ENCODE measurements at regions not wholly inside any gene's neighbourhood (a gene's known extent, or its start where the extent isn't known, plus 50 kb on each side); places are given as distances from the start of the nearest gene placed in this dataset.

DNA sequence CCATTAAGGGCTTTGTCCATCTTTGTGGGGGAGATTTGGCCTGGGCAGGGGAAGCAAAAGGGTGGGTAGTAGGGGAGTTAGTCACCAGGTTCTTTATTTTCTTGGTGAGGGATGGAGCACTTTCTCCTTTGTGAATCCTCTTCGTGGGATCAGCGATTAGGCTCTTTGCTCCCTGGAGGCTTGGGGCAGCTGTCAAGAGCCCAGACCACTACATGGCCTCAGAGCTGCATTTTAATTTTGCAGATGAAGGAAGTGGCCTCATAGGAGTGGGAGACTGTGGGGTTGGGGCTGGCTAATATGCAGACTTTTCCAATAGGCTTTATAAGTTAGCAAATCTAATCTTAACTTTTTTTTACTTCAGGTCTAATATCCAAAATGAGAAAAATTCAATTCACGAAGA, 168.1 kb upstream of the DEFB112 start:
- no peak for DNase-seq (ENCODE audit: low read depth)

GRCh38 chr6:50236164-50236563, 186.4 kb upstream of the DEFB112 start:
- DNase-seq (ENCODE audit: low read depth), result no peak

DNA sequence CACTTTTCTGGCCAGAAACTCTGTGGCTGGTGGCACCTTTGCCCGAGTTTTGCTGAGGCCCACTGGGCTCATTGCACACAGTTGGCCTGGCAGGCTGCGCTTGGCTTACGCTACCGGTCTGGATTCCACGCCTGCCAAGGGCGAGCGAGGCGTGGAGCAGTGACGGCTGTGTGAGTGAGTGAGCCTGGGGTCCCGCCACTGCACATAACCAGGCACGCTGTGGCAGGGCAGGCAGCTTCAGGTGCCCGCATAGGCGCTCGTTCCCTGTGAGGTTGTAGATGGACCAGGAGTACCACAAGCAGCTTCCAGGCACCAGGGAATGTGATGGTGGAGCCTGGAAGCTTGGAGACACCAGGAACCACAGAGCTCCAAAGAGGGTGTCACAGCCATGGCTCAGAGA, 190.1 kb upstream of the DEFB112 start:
- no peak for DNase-seq (ENCODE audit: low read depth)

GRCh38 chr6:50240986-50241385, 191.3 kb upstream of the DEFB112 start:
- no peak for DNase-seq (ENCODE audit: low read depth)

- no peak for DNase-seq (ENCODE audit: low read depth)
These were observed 199.8 kb upstream of the DEFB112 start for GRCh38 chr6:50249493-50249892.

- DNase-seq (ENCODE audit: low read depth), result no peak
These were observed 207.6 kb upstream of the DEFB112 start for GRCh38 chr6:50257322-50257721.

- no peak for DNase-seq (ENCODE audit: low read depth)
These were observed 210.2 kb upstream of the DEFB112 start for GRCh38 chr6:50259903-50260302.

GRCh38 chr6:50264995-50265571, 215.4 kb upstream of the DEFB112 start:
- no peak for DNase-seq (ENCODE audit: low read depth)

- DNase-seq (ENCODE audit: low read depth), result no peak
These were observed 220.7 kb upstream of the DEFB112 start for GRCh38 chr6:50270415-50270814.

DNA sequence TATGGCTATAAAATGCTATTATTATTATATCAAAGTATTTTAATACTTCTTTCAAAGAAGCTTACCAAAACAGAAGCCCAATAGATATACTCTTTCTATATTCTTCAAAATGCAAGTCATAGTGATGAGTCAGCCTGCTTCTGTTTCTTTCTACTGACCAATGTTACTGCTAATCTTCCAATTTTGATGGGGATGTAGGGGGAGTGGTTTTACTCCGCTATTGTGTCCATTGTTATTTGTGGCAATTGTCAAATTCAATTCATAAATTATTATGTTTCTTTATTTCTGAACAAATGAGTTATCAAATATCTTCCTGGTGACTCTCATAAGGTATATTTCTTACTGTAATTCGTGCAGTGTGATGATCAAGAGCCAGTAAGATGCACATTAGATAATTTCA, 221.5 kb upstream of the DEFB112 start:
- no peak for DNase-seq (ENCODE audit: low read depth)

DNA sequence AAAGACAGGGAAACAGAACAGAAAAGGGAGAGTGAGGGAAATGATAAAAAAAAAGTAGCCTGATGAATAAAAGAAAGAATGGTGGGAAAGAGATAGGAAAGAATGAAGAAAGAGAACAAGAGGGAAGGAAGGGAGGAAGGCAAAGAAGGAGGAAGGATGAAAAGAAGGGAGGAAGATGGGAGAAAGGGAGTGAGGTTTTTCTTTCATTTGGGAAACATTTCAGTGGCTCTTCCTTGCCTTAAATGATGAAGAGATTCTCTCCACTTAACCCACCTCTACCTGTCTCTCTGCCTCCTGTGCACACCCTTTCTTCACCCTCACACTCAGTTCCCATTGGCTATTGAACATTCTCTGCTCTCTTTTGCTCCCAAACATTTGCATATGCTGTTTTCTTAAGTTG, 222.1 kb upstream of the DEFB112 start:
- no peak for DNase-seq (ENCODE audit: low read depth)

GRCh38 chr6:50272611-50273010, 222.9 kb upstream of the DEFB112 start:
- DNase-seq (ENCODE audit: low read depth), result no peak

GRCh38 chr6:50276771-50277261, 227.1 kb upstream of the DEFB112 start:
- no peak for DNase-seq (ENCODE audit: low read depth)

DNA sequence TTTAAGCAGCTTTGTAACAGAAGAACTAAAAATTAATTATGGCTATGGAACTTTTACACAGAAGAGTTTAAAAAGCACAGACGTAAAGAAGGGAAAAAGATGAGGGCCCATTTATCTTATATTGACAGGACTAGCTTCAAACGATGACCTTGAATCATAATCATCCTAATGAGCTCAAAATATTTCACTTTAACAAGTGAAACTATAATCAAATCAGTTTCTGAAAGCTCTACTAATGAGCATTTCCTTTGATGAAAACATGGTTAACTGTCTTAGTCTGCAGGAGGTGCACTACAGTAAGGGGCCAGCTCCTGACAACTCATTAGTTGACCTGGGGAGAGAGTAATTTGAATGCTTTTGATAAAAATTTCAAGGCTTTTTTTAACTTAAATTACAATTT, 228.0 kb upstream of the DEFB112 start:
- DNase-seq (ENCODE audit: low read depth), result no peak

DNA sequence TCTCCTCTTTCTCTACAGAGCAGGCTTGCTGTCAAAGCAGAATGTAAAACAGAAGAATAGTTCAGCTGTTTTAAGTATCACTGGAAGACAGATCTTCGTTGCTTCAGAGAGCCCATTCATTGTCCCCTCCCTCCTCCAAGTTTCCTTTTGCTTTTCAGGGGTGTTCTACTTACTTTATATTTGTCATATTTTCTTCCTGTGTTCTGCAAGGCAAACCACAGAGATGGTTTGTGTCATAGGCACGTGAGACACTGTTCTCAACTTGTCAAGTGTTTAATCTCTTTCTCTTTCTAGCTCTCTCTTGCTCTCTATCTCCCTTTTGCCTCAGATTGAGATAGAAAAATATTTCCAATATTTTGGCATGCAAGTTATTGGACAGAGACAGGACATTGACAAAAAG, 228.9 kb upstream of the DEFB112 start:
- no peak for DNase-seq (ENCODE audit: low read depth)

DNA sequence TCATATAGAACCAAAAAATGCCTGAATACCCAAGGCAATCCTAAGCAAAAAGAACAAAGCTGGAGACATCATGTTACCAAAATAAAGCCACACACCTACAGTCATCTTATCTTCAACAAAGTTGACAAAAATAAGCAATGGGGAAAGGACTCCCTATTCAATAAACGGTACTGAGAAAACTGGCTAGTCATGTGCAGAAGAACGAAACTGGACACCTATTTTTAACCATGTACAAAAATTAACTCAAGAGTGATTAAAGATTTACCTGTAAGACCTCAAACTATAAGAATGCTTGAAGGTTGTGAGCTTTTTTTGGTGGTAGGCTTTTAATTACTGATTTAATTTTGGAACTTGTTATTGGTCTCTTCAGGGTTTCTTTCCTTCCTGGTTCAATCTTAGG, 236.0 kb upstream of the DEFB112 start:
- DNase-seq (ENCODE audit: low read depth), result no peak

DNA sequence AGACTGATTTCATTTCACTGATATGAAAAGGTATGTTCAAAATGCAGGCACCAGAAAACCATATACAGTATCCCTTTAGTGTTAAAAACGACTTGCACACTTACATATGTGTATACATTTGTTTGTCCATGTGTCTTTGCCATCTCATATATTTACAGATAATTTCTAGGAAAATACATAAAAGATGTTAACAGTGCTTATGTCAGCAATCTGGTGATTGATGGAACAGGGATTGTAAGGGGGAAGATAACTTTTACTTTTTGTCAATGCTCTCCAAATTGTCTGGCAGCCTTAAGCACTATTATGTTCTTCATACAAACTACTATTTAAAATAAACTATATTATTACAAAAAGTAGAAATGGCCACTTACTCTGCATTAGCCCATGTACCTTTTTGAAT, 238.5 kb upstream of the DEFB112 start:
- no peak for DNase-seq (ENCODE audit: low read depth)

- no peak for DNase-seq (ENCODE audit: low read depth)
These were observed 239.2 kb upstream of the DEFB112 start for GRCh38 chr6:50288881-50289280.

DNA sequence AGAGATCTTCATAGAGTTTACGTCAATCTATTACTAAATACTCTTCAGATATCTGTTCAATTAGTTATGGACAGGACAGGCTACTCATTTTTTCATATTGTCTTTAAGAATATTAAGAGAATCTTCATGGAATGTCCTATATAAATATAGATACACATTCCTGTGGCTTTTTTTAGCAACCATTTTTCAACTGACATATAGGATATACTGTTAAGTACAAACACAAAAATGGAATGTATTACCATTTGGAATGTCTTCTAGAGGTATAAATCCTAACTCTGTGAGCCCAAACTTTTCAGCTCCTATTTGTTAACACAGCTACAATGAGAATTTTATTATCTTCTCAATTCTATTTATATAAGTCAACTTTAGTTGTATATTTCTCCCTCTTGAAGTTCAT, 239.6 kb upstream of the DEFB112 start:
- no peak for DNase-seq (ENCODE audit: low read depth)

DNA sequence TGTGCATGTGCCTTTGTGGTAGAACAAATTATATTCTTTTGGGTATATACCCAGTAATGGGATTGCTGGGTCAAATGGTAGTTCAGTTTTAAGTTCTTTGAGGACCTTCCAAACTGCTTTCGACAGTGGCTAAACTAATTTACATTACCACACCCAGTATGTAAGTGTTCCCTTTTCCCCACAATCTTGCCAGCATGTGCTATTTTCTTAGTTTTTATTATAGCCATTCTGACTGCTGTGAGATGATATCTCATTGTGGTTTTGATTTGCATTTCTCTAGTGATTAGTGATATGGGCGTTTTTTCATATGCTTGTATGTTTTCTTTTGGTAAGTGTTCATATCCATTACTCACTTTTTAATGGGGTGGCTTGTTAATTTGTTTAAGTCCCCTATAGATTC, 251.6 kb upstream of the DEFB112 start:
- DNase-seq (ENCODE audit: low read depth), result no peak

- DNase-seq (ENCODE audit: low read depth), result no peak
These were observed 255.9 kb upstream of the DEFB112 start for GRCh38 chr6:50305660-50306059.

DNA sequence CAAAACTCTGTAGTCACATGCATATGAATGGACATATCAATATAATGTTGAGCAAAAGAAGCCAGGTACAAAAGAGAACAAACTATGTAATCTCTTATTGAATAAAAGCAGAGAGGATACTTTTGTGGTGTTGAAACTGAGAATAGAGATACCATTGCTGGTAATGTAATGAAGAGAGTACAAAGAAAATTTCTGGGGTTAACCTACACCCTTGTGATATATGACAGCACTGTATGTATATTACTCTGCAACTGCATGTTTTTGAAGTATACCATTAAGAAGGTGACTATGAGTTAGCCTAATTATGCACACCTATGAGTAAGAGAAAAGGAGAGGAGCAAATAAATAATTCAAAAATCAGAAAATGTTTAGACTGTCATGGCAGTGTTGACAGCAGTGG, 268.8 kb upstream of the DEFB112 start:
- no peak for DNase-seq (ENCODE audit: low read depth)

GRCh38 chr6:50330347-50330746, 280.6 kb upstream of the DEFB112 start:
- no peak for DNase-seq (ENCODE audit: low read depth)

- DNase-seq (ENCODE audit: low read depth), result no peak
These were observed 281.2 kb upstream of the DEFB112 start for GRCh38 chr6:50330963-50331362.

- DNase-seq (ENCODE audit: low read depth), result no peak
These were observed 284.0 kb upstream of the DEFB112 start for GRCh38 chr6:50333696-50334095.
